ENCODE measurements at regions not wholly inside any gene's neighbourhood (a gene's known extent, or its start where the extent isn't known, plus 50 kb on each side); places are given as distances from the start of the nearest gene placed in this dataset.

DNA sequence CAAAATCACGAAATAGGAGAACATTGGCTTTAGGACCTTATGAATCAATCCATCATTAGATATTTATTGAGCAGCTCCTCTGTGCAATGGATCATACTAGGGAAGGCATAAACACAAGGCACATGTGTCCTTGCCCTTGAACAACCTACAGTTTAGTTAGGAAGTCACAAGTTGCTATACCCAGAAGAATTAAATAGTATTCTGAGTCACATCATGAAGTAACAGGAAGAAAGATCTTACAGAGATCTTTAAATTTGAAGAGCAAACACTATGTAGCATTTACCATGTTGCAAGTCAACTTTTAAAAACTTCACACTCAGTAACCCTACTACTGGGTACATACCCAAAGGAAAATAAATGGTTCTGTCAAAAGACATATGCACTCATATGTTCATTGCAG lies 355.2 kb upstream of the SLC14A2 start:
- TF ChIP-seq, protein P1, sequence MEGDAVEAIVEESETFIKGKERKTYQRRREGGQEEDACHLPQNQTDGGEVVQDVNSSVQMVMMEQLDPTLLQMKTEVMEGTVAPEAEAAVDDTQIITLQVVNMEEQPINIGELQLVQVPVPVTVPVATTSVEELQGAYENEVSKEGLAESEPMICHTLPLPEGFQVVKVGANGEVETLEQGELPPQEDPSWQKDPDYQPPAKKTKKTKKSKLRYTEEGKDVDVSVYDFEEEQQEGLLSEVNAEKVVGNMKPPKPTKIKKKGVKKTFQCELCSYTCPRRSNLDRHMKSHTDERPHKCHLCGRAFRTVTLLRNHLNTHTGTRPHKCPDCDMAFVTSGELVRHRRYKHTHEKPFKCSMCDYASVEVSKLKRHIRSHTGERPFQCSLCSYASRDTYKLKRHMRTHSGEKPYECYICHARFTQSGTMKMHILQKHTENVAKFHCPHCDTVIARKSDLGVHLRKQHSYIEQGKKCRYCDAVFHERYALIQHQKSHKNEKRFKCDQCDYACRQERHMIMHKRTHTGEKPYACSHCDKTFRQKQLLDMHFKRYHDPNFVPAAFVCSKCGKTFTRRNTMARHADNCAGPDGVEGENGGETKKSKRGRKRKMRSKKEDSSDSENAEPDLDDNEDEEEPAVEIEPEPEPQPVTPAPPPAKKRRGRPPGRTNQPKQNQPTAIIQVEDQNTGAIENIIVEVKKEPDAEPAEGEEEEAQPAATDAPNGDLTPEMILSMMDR (IDR thresholded peaks at IDR 0.05 in 4 of 5, conservative IDR thresholded peaks at IDR 0.05 in 1 of 5) = no peak
- TF ChIP-seq POLR2A (IDR thresholded peaks at IDR 0.05) = no peak
